HCT116 (cell line): ENCODE measurements at regions not wholly inside any gene's neighbourhood (a gene's known extent, or its start where the extent isn't known, plus 50 kb on each side); places are given as distances from the start of the nearest gene placed in this dataset.

Experiments
- ATAC-seq: fragments of 200-7000 bp; cut with Tn5 transposase; 2 replicates; pipeline ENCODE4 v1.9.1; 2020; ENCODE audit warnings: mild to moderate bottlenecking, moderate library complexity
- BruUV-seq: library from RNA; stranded (reverse); fragments of 400-500 nt; replicated peaks from 2 replicates; lab custom pipeline; 2021; lab: Mats Ljungman, UMichigan
- CTCF ChIA-PET: fragments of 300-600 bp; sonication (Branson Sonifier 250); formaldehyde crosslinking; loops from one replicate; lab custom pipeline; 2021; ENCODE audit warnings: antibody characterized with exemption; lab: Charles Lee
- POLR2A ChIA-PET: fragments of 300-600, 350-600 bp; sonication (Branson Sonifier 250); formaldehyde crosslinking; loops from one replicate; lab custom pipeline; 2021; ENCODE audit warnings: antibody characterized with exemption; lab: Charles Lee
- RAD21 ChIA-PET, 2 experiments: fragments of 300-600 bp; sonication (Branson Sonifier 250); formaldehyde crosslinking; loops; one replicate each; lab custom pipeline; 2023; ENCODE audit warnings: low total read pairs in 2 of 2; ENCODE audit not compliant: uncharacterized antibody in 2 of 2, unreplicated experiment in 2 of 2, low non-redundant PET in 1 of 2; lab: Charles Lee
- DNase-seq: peaks from one replicate; pipeline ENCODE4 v3.0.0-alpha.2; 2010; ENCODE audit warnings: low read depth, low spot score
- H2AFZ ChIP-seq: fragments of 200-600 bp; shearing (Covaris generic), sonication (generic); 2 replicates; pipeline ENCODE4 v1.6.1; 2017; ENCODE audit warnings: low read depth, mixed run types, mixed read lengths, antibody characterized with exemption, low read length; ENCODE audit not compliant: poor library complexity, severe bottlenecking
- H3K27ac ChIP-seq: 2 replicates; pipeline ENCODE4 v1.5.1; 2012; ENCODE audit warnings: low read depth, low read length
- H3K27me3 ChIP-seq: fragments of 200-600 bp; sonication (generic); 2 replicates; pipeline ENCODE4 v1.6.1; 2016; ENCODE audit warnings: mixed run types, low read length, mixed read lengths; ENCODE audit not compliant: insufficient read depth
- H3K36me3 ChIP-seq, 2 experiments: fragments of 200-500 bp in 1 of 2; fragments of 200-600 bp in 1 of 2; sonication (Bioruptor generic) in 1 of 2; sonication (generic) in 1 of 2; 2 replicates each; pipeline versions ENCODE4 v1.5.1 to v1.6.1; 2014 to 2016; ENCODE audit warnings: low read length in 2 of 2, inconsistent platforms in 1 of 2, mixed read lengths in 1 of 2, mixed run types in 1 of 2; ENCODE audit not compliant: insufficient read depth in 2 of 2, control insufficient read depth in 1 of 2
- H3K4me1 ChIP-seq, 2 experiments: fragments of 200-600 bp in 1 of 2; sonication (generic) in 1 of 2; 2 replicates each; pipeline versions ENCODE4 v1.5.1 to v1.6.1; 2012 to 2017; ENCODE audit warnings: low read length in 2 of 2, inconsistent platforms in 1 of 2, mild to moderate bottlenecking in 1 of 2, mixed read lengths in 1 of 2, mixed run types in 1 of 2, moderate library complexity in 1 of 2; ENCODE audit not compliant: insufficient read depth in 2 of 2, control insufficient read depth in 1 of 2
- H3K4me2 ChIP-seq: fragments of 200-600 bp; sonication (generic); 2 replicates; pipeline ENCODE4 v1.6.1; 2017; ENCODE audit warnings: mixed run types, low read length, mixed read lengths
- H3K4me3 ChIP-seq, 2 experiments: fragments of 200-600 bp in 1 of 2; sonication (generic) in 1 of 2; replicated peaks in 1 of 2; 2 replicates each; pipeline ENCODE4 v1.5.1; 2011 to 2016; ENCODE audit warnings: low read length in 2 of 2, control low read depth in 1 of 2, low read depth in 1 of 2, mild to moderate bottlenecking in 1 of 2, mixed read lengths in 1 of 2, mixed run types in 1 of 2
- H3K79me2 ChIP-seq: fragments of 200-600 bp; sonication (generic); 2 replicates; pipeline ENCODE4 v1.6.1; 2017; ENCODE audit warnings: mild to moderate bottlenecking, mixed run types, low read length, moderate library complexity, mixed read lengths; ENCODE audit not compliant: insufficient read depth
- H3K9ac ChIP-seq: fragments of 200-600 bp; sonication (generic); 2 replicates; pipeline ENCODE4 v1.6.1; 2016; ENCODE audit warnings: low read length, mixed read lengths
- H3K9me2 ChIP-seq: fragments of 200-600 bp; sonication (generic), shearing (Covaris generic); 2 replicates; pipeline ENCODE4 v1.6.1; 2017; ENCODE audit warnings: mixed run types, mild to moderate bottlenecking, moderate library complexity; ENCODE audit not compliant: insufficient read depth
- H3K9me3 ChIP-seq, 2 experiments: fragments of 200-500 bp in 1 of 2; fragments of 200-600 bp in 1 of 2; sonication (Bioruptor generic) in 1 of 2; sonication (generic) in 1 of 2; 2 replicates each; pipeline ENCODE4 v1.6.1; 2014 to 2017; ENCODE audit warnings: low read length in 2 of 2, mixed read lengths in 2 of 2, inconsistent platforms in 1 of 2, low read depth in 1 of 2, mild to moderate bottlenecking in 1 of 2, mixed run types in 1 of 2, moderate library complexity in 1 of 2; ENCODE audit not compliant: control insufficient read depth in 1 of 2, insufficient read depth in 1 of 2
- H4K20me1 ChIP-seq: fragments of 200-600 bp; sonication (generic), shearing (Covaris generic); 2 replicates; pipeline ENCODE4 v1.6.1; 2017; ENCODE audit warnings: mixed run types, mild to moderate bottlenecking, moderate library complexity; ENCODE audit not compliant: insufficient read depth
- CEBPB ChIP-seq: IDR thresholded peaks from 2 replicates; pipeline ENCODE4 v1.6.1; 2012; ENCODE audit warnings: low read depth
- EGR1 ChIP-seq: IDR thresholded peaks from 2 replicates; pipeline ENCODE4 v1.6.1; 2012; ENCODE audit warnings: low read depth
- ELF1 ChIP-seq: IDR thresholded peaks from 2 replicates; pipeline ENCODE4 v1.6.1; 2012; ENCODE audit warnings: low read depth, borderline replicate concordance
- FOSL1 ChIP-seq: IDR thresholded peaks from 2 replicates; pipeline ENCODE4 v1.6.1; 2012; ENCODE audit warnings: low read depth
- JUND ChIP-seq: IDR thresholded peaks from 2 replicates; pipeline ENCODE4 v1.6.1; 2012
- RAD21 ChIP-seq: IDR thresholded peaks from 2 replicates; pipeline ENCODE4 v1.6.1; 2012; ENCODE audit warnings: low read depth, mild to moderate bottlenecking
- SP1 ChIP-seq: IDR thresholded peaks from 2 replicates; pipeline ENCODE4 v1.6.1; 2012; ENCODE audit warnings: low read depth
- ZBTB33 ChIP-seq: IDR thresholded peaks from 2 replicates; pipeline ENCODE4 v1.6.1; 2011; ENCODE audit warnings: mild to moderate bottlenecking, low read length, moderate library complexity; ENCODE audit not compliant: insufficient replicate concordance; ENCODE audit errors: extremely low read depth
- ZNF274 ChIP-seq: fragments of 200-500 bp; sonication (Bioruptor generic); IDR thresholded peaks from 2 replicates; pipeline ENCODE4 v1.6.1; 2014; ENCODE audit warnings: mild to moderate bottlenecking, low read depth, low read length, inconsistent platforms
- intact Hi-C: fragments of 100-400 bp; cut with micrococcal nuclease; formaldehyde crosslinking; loops from 2 replicates; pipeline ENCODE4 v1.10.0; 2022

DNA sequence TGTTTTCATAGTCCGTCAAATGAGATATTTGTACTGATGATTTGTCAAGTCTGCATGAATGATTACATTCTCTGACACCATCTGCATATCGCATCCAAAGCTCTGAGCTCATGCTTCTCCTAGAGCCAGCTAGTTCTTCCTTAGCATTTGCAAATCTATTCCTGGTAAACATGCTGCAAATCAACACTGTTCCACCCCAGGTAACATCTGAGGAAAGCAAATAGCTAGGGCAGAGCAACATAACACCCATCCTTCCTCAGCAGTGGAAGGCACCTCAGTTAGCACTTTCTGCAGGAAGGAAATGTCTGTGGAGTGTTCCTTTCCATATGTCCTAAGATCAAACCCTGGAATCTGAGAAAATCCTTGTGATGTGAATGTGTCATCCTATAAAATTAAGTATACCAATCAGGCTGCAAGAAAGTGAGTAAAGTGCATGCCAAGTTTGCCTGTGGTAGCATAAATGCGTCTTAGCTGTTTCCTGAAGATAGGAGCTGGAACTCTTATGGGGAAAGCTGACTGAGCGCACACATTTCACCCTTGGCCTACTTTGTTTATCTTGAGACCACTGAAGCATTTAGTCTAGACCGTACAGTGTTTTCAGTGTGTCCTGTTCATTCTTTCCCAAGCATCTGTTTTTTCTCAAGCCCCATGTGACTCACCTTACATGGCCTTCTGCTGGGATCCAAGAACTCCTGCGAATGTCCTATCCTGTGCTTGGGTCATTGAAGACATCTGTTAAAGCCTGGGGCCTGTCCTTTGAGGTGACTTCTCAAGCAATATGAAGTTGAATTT, 50.9 kb upstream of the STARD4 start:
- H3K9me3 ChIP-seq: no peaks in the 10 kb centered on the region
- no peak overlapping the region for H3K4me3 ChIP-seq
- ChIA-PET POLR2A (no interaction called here), CTCF (no interaction called here), RAD21 (no interaction called here)
- no peak overlapping the region for H3K4me2 ChIP-seq
- DNase-seq (no peak), ATAC-seq (no peak)
- H4K20me1 ChIP-seq: no peaks in the 10 kb centered on the region
- no TSS peak for BruUV-seq
- H3K4me1 ChIP-seq: no peaks in the 10 kb centered on the region
- no peaks in the 10 kb centered on the region for H3K36me3 ChIP-seq
- H3K9me2 ChIP-seq: no peaks in the 10 kb centered on the region
- no peak overlapping the region for H3K27ac ChIP-seq
- H3K27me3 ChIP-seq: no peaks in the 10 kb centered on the region
- H3K9ac ChIP-seq: no peak overlapping the region
- TF ChIP-seq ELF1 (no peak), RAD21 (no peak), JUND (no peak), EGR1 (no peak), FOSL1 (no peak), ZBTB33 (no peak), SP1 (no peak), CEBPB (no peak), ZNF274 (no peak)
- H3K79me2 ChIP-seq: no peaks in the 10 kb centered on the region
- H2AFZ ChIP-seq: no peak overlapping the region
- intact Hi-C loops: no loop called here
